Natural killer cell (primary cell): ENCODE measurements at regions not wholly inside any gene's neighbourhood (a gene's known extent, or its start where the extent isn't known, plus 50 kb on each side); places are given as distances from the start of the nearest gene placed in this dataset.
"Not testable (repeated sequence)": the region's sequence is repeated elsewhere in the genome, so short reads cannot be mapped to it uniquely, and the experiment has no call there.

Experiments used
- ATAC-seq, 3 donors: fragments of 150-1000 bp in 2 of 3; fragments of 200-7000 bp in 1 of 3; cut with Tn5 transposase; 1 replicate in 1 of 3; 2 replicates in 2 of 3; pipeline ENCODE4 v1.10.0; 2021; ENCODE audit warnings: mild to moderate bottlenecking in 2 of 3, moderate library complexity in 2 of 3
- DNase-seq, 2 donors: peaks; one replicate each; pipeline versions ENCODE4 v3.0.0 to v3.0.0-alpha.2; 2013 to 2021; ENCODE audit warnings: mixed read lengths in 1 of 2
- H3K27ac ChIP-seq: one replicate; pipeline ENCODE4 v1.5.1; 2013; ENCODE audit warnings: mild to moderate bottlenecking, low read length
- H3K27me3 ChIP-seq: one replicate; pipeline ENCODE4 v1.6.1; 2013; ENCODE audit warnings: low read length; ENCODE audit not compliant: control insufficient read depth, insufficient read depth
- H3K36me3 ChIP-seq: one replicate; pipeline ENCODE4 v1.6.1; 2013; ENCODE audit warnings: low read length; ENCODE audit not compliant: control insufficient read depth, insufficient read depth
- H3K4me1 ChIP-seq: one replicate; pipeline ENCODE4 v1.6.1; 2013; ENCODE audit warnings: low read length; ENCODE audit not compliant: control insufficient read depth, insufficient read depth
- H3K4me3 ChIP-seq: one replicate; pipeline ENCODE4 v1.5.1; 2013; ENCODE audit warnings: low read length
- H3K9me3 ChIP-seq: one replicate; pipeline ENCODE4 v1.6.1; 2013; ENCODE audit warnings: low read length; ENCODE audit not compliant: control insufficient read depth, insufficient read depth
- H3K27ac Mint-ChIP-seq, 2 donors: one replicate each; pipeline ENCODE4 v1.8.0; 2022; ENCODE audit warnings: mild to moderate bottlenecking in 2 of 2, mixed read lengths in 2 of 2, moderate library complexity in 1 of 2
- H3K27me3 Mint-ChIP-seq, 2 donors: one replicate each; pipeline ENCODE4 v1.8.0; 2022; ENCODE audit warnings: low read depth in 2 of 2, mixed read lengths in 2 of 2
- H3K36me3 Mint-ChIP-seq: one replicate; pipeline ENCODE4 v1.8.0; 2022; ENCODE audit warnings: mixed read lengths
- H3K4me1 Mint-ChIP-seq, 2 donors: one replicate each; pipeline ENCODE4 v1.8.0; 2022; ENCODE audit warnings: mixed read lengths in 2 of 2
- H3K4me3 Mint-ChIP-seq: one replicate; pipeline ENCODE4 v1.8.0; 2022; ENCODE audit warnings: mild to moderate bottlenecking, moderate library complexity, mixed read lengths
- H3K9me3 Mint-ChIP-seq, 2 donors: one replicate each; pipeline ENCODE4 v1.8.0; 2022; ENCODE audit warnings: mixed read lengths in 2 of 2
- WGBS: methylation state at CpG from one replicate; pipeline ENCODE4 v1.1.7; 2013; ENCODE audit warnings: missing lambda C conversion rate; ENCODE audit not compliant: insufficient coverage; 5-methylcytosine and 5-hydroxymethylcytosine counted together
- intact Hi-C: fragments of 100-400 bp; cut with micrococcal nuclease; formaldehyde crosslinking; loops from one replicate; pipeline ENCODE4 v1.14.2; 2022
- TF ChIP-seq, protein P1 (sequence below): fragments of 200-600 bp; IDR thresholded peaks from one replicate; pipeline ENCODE4 v1.8.0; 2022; ENCODE audit warnings: antibody characterized with exemption

DNA sequence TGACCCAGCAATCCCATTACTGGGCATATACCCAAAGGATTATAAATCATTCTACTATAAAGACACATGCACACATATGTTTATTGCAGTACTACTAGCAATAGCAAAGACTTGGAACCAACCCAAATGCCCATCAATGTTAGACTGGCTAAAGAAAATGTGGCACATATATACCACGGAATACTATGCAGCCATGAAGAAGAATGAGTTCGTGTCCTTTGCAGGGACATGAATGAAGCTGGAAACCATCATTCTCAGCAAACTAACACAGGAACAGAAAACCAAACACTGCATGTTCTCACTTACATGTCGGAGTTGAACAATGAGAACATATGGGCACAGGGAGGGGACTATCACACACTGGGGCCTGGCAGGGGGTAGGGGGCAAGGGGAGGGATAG is 183.0 kb downstream of the HACE1 start:
- H3K4me3 ChIP-seq, DNase-seq, H3K4me1 Mint-ChIP-seq, H3K9me3 ChIP-seq, H3K9me3 Mint-ChIP-seq, H3K27ac ChIP-seq, ATAC-seq, H3K27me3 ChIP-seq, H3K36me3 ChIP-seq, intact Hi-C loops, H3K36me3 Mint-ChIP-seq, H3K27me3 Mint-ChIP-seq, H3K4me1 ChIP-seq, H3K27ac Mint-ChIP-seq, H3K4me3 Mint-ChIP-seq: not testable (repeated sequence)
- WGBS = 100% methylated on average over 2 of the region's 3 CpGs

DNA sequence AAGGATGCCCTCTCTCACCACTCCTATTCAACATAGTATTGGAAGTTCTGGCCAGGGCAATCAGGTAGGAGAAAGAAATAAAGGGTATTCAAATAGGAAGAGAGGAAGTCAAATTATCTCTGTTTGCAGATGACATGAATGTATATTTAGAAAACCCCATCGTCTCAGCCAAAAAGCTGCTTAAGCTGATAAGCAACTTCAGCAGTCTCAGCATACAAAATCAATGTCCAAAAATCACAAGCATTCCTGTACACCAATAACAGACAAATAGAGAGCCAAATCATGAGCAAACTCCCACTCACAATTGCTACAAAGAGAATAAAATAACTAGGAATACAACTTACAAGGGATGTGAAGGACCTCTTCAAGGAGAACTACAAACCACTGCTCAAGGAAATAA is 184.6 kb downstream of the HACE1 start:
- H3K9me3 Mint-ChIP-seq, H3K4me3 Mint-ChIP-seq, ATAC-seq, DNase-seq, H3K27ac ChIP-seq, H3K4me1 ChIP-seq, H3K36me3 Mint-ChIP-seq, H3K27me3 Mint-ChIP-seq, H3K9me3 ChIP-seq, H3K4me3 ChIP-seq, H3K27ac Mint-ChIP-seq, H3K36me3 ChIP-seq, H3K27me3 ChIP-seq, H3K4me1 Mint-ChIP-seq, intact Hi-C loops: not testable (repeated sequence)
- 33% methylated on average over 1 of the region's 1 CpG for WGBS

GRCh38 chr6:104673078-104673477 is 186.6 kb downstream of the HACE1 start:
- H3K27me3 ChIP-seq, DNase-seq, H3K27me3 Mint-ChIP-seq, H3K4me1 ChIP-seq, H3K9me3 Mint-ChIP-seq, H3K36me3 ChIP-seq, H3K27ac Mint-ChIP-seq, H3K9me3 ChIP-seq, H3K36me3 Mint-ChIP-seq, intact Hi-C loops, H3K27ac ChIP-seq, H3K4me3 Mint-ChIP-seq, H3K4me3 ChIP-seq, H3K4me1 Mint-ChIP-seq, ATAC-seq: not testable (repeated sequence)
- 82% methylated on average over 1 of the region's 1 CpG for WGBS

- H3K36me3 Mint-ChIP-seq, H3K9me3 ChIP-seq, H3K27me3 ChIP-seq, H3K27ac ChIP-seq, H3K9me3 Mint-ChIP-seq, H3K27me3 Mint-ChIP-seq, H3K4me1 Mint-ChIP-seq, H3K27ac Mint-ChIP-seq, H3K4me1 ChIP-seq, H3K36me3 ChIP-seq, H3K4me3 Mint-ChIP-seq, H3K4me3 ChIP-seq, ATAC-seq, intact Hi-C loops, DNase-seq: not testable (repeated sequence)
- WGBS = 100% methylated on average over 1 of the region's 1 CpG
Measured at GRCh38 chr6:104671591-104671891, 188.2 kb downstream of the HACE1 start.

GRCh38 chr6:104670834-104671590 is 188.7 kb downstream of the HACE1 start:
- peak overlapping the region; percentile 33 for H3K27ac ChIP-seq

GRCh38 chr6:104669483-104669882 is 190.2 kb downstream of the HACE1 start:
- Mint-ChIP-seq H3K27me3 (peaks cover 8 to 9% of the 10 kb centered on the region in 2 donors), H3K4me3 (no peak overlapping the region), H3K27ac (no peak overlapping the region), H3K36me3 (no peaks in the 10 kb centered on the region), H3K4me1 (no peaks in the 10 kb centered on the region), H3K9me3 (peaks cover 4 to 6% of the 10 kb centered on the region in 2 donors)
- Histone ChIP-seq H3K27ac (no peak overlapping the region), H3K27me3 (no peaks in the 10 kb centered on the region), H3K36me3 (no peaks in the 10 kb centered on the region), H3K9me3 (no peaks in the 10 kb centered on the region), H3K4me3 (no peak overlapping the region), H3K4me1 (no peaks in the 10 kb centered on the region)
- TF ChIP-seq, protein P1, sequence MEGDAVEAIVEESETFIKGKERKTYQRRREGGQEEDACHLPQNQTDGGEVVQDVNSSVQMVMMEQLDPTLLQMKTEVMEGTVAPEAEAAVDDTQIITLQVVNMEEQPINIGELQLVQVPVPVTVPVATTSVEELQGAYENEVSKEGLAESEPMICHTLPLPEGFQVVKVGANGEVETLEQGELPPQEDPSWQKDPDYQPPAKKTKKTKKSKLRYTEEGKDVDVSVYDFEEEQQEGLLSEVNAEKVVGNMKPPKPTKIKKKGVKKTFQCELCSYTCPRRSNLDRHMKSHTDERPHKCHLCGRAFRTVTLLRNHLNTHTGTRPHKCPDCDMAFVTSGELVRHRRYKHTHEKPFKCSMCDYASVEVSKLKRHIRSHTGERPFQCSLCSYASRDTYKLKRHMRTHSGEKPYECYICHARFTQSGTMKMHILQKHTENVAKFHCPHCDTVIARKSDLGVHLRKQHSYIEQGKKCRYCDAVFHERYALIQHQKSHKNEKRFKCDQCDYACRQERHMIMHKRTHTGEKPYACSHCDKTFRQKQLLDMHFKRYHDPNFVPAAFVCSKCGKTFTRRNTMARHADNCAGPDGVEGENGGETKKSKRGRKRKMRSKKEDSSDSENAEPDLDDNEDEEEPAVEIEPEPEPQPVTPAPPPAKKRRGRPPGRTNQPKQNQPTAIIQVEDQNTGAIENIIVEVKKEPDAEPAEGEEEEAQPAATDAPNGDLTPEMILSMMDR = no peak
- 100% methylated on average over 3 of the region's 5 CpGs for WGBS
- ATAC-seq (no peak), DNase-seq (no peak)
- intact Hi-C loops = no loop called here

More at GRCh38 chr6:104670834-104671590, 188.7 kb downstream of the HACE1 start:
- H3K4me1 Mint-ChIP-seq, H3K36me3 Mint-ChIP-seq, ATAC-seq, H3K9me3 Mint-ChIP-seq, H3K4me3 ChIP-seq, H3K4me3 Mint-ChIP-seq, intact Hi-C loops, H3K36me3 ChIP-seq, H3K9me3 ChIP-seq, H3K27me3 ChIP-seq, H3K4me1 ChIP-seq, H3K27ac Mint-ChIP-seq, H3K27me3 Mint-ChIP-seq: not testable (repeated sequence)
- 89% methylated on average over 17 of the region's 17 CpGs for WGBS
- DNase-seq = peak in 1 of 2 donors; percentile 18
